Thoracic aorta (tissue), 2 donors: ENCODE measurements at regions not wholly inside any gene's neighbourhood (a gene's known extent, or its start where the extent isn't known, plus 50 kb on each side); places are given as distances from the start of the nearest gene placed in this dataset.

Experiments used
- ATAC-seq: fragments of 150-250 bp; one replicate; pipeline ENCODE4 v1.8.0; 2017; ENCODE audit warnings: low read depth; ENCODE audit not compliant: insufficient number of reproducible peaks, low FRiP score
- DNase-seq: peaks from one replicate; pipeline ENCODE4 v3.0.0-alpha.2; 2020; ENCODE audit warnings: low spot score
- H3K27ac ChIP-seq, 2 donors: fragments of 200-600 bp; sonication (generic); 1 replicate in 1 of 2; 2 replicates in 1 of 2; pipeline ENCODE4 v1.5.1; 2016; ENCODE audit warnings: mild to moderate bottlenecking in 2 of 2, moderate library complexity in 2 of 2
- H3K27me3 ChIP-seq: fragments of 200-600 bp; sonication (generic); replicated peaks from 2 replicates; pipeline ENCODE4 v1.6.0; 2016; ENCODE audit warnings: mild to moderate bottlenecking; ENCODE audit not compliant: insufficient read depth
- H3K36me3 ChIP-seq: fragments of 200-600 bp; sonication (generic); one replicate; pipeline ENCODE4 v1.5.1; 2016
- H3K4me1 ChIP-seq, 2 donors: fragments of 200-600 bp; sonication (generic); 1 replicate in 1 of 2; 2 replicates in 1 of 2; pipeline versions ENCODE4 v1.5.1 to v1.6.0; 2016; ENCODE audit warnings: low read depth in 2 of 2, mild to moderate bottlenecking in 1 of 2; ENCODE audit not compliant: control insufficient read depth in 1 of 2
- H3K4me3 ChIP-seq: fragments of 200-600 bp; sonication (generic); 2 replicates; pipeline ENCODE4 v1.5.1; 2016; ENCODE audit warnings: mild to moderate bottlenecking
- H3K9me3 ChIP-seq: fragments of 200-600 bp; sonication (generic); 2 replicates; pipeline ENCODE4 v1.5.1; 2016
- TF ChIP-seq, protein P1 (sequence below): fragments of 200-600 bp; sonication (generic); IDR thresholded peaks from one replicate; pipeline ENCODE4 v1.5.1; 2019; ENCODE audit warnings: antibody characterized with exemption

DNA sequence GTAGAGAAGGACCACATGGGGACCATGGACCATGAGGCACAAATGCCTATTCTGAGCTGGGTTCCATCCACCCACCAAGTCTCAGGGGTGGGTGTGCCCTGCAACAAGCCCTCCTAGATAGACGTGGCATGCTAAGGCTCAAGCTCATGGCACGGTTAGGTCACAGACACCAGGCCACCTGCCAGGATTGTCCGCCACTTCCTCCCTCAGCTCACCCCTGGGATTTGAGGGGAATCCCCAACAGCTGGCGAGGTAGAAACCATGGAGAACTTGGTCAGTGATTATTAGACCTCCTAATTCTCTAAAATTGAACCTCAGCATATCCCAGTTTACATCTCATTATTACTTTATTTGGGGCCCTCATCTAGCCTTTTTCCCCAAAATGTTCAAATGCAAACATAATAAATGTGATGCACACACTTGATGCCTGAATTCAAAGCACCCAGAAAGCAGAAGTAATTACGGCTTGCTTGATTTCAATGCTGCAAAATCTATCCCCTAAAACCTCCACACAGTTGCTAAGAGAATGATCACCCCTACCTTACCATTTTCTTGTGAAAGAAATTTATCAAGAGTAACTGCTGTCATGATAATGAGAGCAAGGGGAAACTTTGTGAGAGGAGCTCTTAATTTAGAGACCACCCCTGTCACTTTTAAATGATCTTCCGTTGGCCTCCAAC, 366.6 kb upstream of the PFKP start:
- no peaks in the 10 kb centered on the region for H3K36me3 ChIP-seq
- no peaks in the 10 kb centered on the region for H3K27me3 ChIP-seq
- DNase-seq = no peak
- H3K4me3 ChIP-seq = no peak overlapping the region
- TF ChIP-seq, protein P1, sequence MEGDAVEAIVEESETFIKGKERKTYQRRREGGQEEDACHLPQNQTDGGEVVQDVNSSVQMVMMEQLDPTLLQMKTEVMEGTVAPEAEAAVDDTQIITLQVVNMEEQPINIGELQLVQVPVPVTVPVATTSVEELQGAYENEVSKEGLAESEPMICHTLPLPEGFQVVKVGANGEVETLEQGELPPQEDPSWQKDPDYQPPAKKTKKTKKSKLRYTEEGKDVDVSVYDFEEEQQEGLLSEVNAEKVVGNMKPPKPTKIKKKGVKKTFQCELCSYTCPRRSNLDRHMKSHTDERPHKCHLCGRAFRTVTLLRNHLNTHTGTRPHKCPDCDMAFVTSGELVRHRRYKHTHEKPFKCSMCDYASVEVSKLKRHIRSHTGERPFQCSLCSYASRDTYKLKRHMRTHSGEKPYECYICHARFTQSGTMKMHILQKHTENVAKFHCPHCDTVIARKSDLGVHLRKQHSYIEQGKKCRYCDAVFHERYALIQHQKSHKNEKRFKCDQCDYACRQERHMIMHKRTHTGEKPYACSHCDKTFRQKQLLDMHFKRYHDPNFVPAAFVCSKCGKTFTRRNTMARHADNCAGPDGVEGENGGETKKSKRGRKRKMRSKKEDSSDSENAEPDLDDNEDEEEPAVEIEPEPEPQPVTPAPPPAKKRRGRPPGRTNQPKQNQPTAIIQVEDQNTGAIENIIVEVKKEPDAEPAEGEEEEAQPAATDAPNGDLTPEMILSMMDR = no peak
- no peak overlapping the region for H3K27ac ChIP-seq
- ATAC-seq = no peak
- H3K9me3 ChIP-seq = no peaks in the 10 kb centered on the region
- no peaks in the 10 kb centered on the region for H3K4me1 ChIP-seq

- no peaks in the 10 kb centered on the region for H3K27me3 ChIP-seq
- no peaks in the 10 kb centered on the region for H3K9me3 ChIP-seq
- TF ChIP-seq, protein P1 = no peak
- H3K27ac ChIP-seq = no peak overlapping the region
- no peak overlapping the region for H3K4me3 ChIP-seq
- DNase-seq (no peak), ATAC-seq (no peak)
- H3K4me1 ChIP-seq = no peaks in the 10 kb centered on the region
- no peaks in the 10 kb centered on the region for H3K36me3 ChIP-seq
Measured at GRCh38 chr10:2688958-2689357, 378.4 kb upstream of the PFKP start.

DNA sequence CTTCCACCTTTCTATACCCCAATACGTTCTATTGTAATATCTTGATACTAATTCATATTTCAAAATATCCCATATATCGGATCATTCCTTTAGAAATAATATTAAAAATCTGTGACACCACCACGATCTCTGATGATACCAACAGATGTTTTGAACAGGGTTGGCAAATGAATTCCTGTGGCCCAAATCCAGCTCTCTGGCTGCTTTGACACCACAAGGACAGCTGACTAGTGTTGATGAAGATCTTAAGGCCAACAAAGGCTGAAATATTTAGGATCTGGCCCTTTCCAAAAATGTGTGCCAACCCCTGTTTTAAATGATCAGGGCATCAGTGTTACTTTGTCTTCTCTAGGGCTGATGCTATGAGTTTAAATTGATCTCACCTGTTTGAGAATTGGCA, 380.7 kb upstream of the PFKP start:
- ATAC-seq (no peak), DNase-seq (no peak)
- Histone ChIP-seq H3K4me3 (no peak overlapping the region), H3K9me3 (no peaks in the 10 kb centered on the region), H3K36me3 (no peaks in the 10 kb centered on the region), H3K27me3 (no peaks in the 10 kb centered on the region), H3K4me1 (no peaks in the 10 kb centered on the region), H3K27ac (no peak overlapping the region)
- TF ChIP-seq, protein P1 = no peak

DNA sequence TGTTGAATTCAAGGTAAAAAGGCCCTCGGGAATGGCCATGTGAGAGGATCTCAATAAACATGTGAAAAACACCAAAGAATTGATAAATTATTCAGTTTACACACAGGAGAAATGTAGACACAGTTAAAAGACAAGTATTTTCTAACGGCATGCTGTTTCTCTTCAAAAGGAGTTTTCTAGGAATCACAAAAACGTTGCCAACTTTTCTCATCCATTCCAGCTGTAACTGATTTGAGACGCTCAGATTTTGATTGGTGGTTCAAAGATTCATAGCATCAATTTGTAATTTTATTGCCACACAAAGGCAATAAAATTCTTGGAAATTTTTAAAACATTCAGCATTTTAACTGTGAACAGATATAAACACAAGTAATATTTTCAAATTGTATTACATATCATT, 384.9 kb upstream of the PFKP start:
- Histone ChIP-seq H3K27ac (no peak overlapping the region), H3K4me3 (no peak overlapping the region), H3K4me1 (no peaks in the 10 kb centered on the region), H3K36me3 (no peaks in the 10 kb centered on the region), H3K9me3 (no peaks in the 10 kb centered on the region), H3K27me3 (no peaks in the 10 kb centered on the region)
- no peak for DNase-seq
- TF ChIP-seq, protein P1 = no peak
- no peak for ATAC-seq

DNA sequence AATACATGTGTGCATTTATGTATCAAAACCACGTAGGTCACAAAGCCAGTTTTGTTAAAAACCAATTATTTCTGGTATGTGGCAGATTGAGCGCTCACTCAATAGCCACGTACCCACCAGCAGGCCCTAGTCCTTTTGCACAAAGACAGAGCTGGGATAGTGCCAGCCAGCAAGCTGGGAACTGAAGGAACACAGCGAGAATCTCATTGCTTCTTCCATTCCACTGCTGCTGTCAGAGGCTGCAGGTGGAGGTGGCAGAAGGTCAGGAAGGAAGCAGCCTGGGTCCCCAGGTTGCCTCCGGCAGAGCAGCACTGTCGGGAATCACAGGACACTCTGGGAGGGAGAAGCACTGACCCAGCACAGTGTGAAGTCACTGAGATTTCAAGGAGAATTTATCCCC, 385.5 kb upstream of the PFKP start:
- ATAC-seq = no peak
- H3K9me3 ChIP-seq = no peaks in the 10 kb centered on the region
- H3K36me3 ChIP-seq = no peaks in the 10 kb centered on the region
- H3K4me1 ChIP-seq = no peaks in the 10 kb centered on the region
- no peak for DNase-seq
- no peaks in the 10 kb centered on the region for H3K27me3 ChIP-seq
- H3K4me3 ChIP-seq = no peak overlapping the region
- TF ChIP-seq, protein P1 = no peak
- H3K27ac ChIP-seq = no peak overlapping the region
